GM12878 (cell line): ENCODE measurements at regions not wholly inside any gene's neighbourhood (a gene's known extent, or its start where the extent isn't known, plus 50 kb on each side); places are given as distances from the start of the nearest gene placed in this dataset.
"Not testable (repeated sequence)": the region's sequence is repeated elsewhere in the genome, so short reads cannot be mapped to it uniquely, and the experiment has no call there.

Source experiments
- ATAC-seq: fragments of 200-7000 bp; cut with Tn5 transposase; 3 replicates; pipeline ENCODE4 v1.9.1; 2020; ENCODE audit warnings: mild to moderate bottlenecking, moderate library complexity
- BruUV-seq: library from RNA; stranded (reverse); fragments of 400-500 nt; replicated peaks from 2 replicates; lab custom pipeline; 2021; lab: Mats Ljungman, UMichigan
- CTCF ChIA-PET: fragments of 300-600 bp; sonication (Branson Sonifier 250); formaldehyde crosslinking; extraction: SDS; loops from one replicate; lab custom pipeline; 2021; ENCODE audit warnings: inconsistent platforms; lab: Yijun Ruan, JAX
- POLR2A ChIA-PET: fragments of 350-600 bp; formaldehyde crosslinking; extraction: SDS; loops from one replicate; lab custom pipeline; 2021; ENCODE audit warnings: inconsistent platforms; lab: Charles Lee
- RAD21 ChIA-PET: fragments of 300-600 bp; sonication (Branson Sonifier 250); formaldehyde crosslinking; loops from one replicate; lab custom pipeline; 2023; ENCODE audit warnings: antibody characterized with exemption; ENCODE audit not compliant: unreplicated experiment; lab: Charles Lee
- SMC1A ChIA-PET: fragments of 300-600 bp; sonication (Branson Sonifier 250); formaldehyde crosslinking; loops from one replicate; lab custom pipeline; 2023; ENCODE audit not compliant: unreplicated experiment, uncharacterized antibody; lab: Charles Lee
- DNase-seq: peaks from one replicate; pipeline ENCODE4 v3.0.0-alpha.2; 2011; ENCODE audit warnings: low read depth, low spot score
- FAIRE-seq: peaks from 3 replicates; lab custom pipeline; 2011; peaks lifted over from hg19 to GRCh38; lab: Jason Lieb, UNC
- H2AFZ ChIP-seq: 2 replicates; pipeline ENCODE4 v1.6.0; 2011; ENCODE audit warnings: low read depth, low read length, control low read depth; ENCODE audit not compliant: control insufficient read depth
- H3K27ac ChIP-seq: 2 replicates; pipeline ENCODE4 v1.5.1; 2011; ENCODE audit warnings: control low read depth; ENCODE audit not compliant: control insufficient read depth, insufficient read depth
- H3K27me3 ChIP-seq, 2 experiments: replicated peaks in 1 of 2; 2 replicates each; pipeline versions ENCODE4 v1.6.0 to v1.6.1; 2011; ENCODE audit warnings: low read length in 1 of 2; ENCODE audit not compliant: control insufficient read depth in 2 of 2, insufficient read depth in 2 of 2
- H3K36me3 ChIP-seq, 2 experiments: 2 replicates each; pipeline ENCODE4 v1.5.1; 2011; ENCODE audit warnings: low read length in 1 of 2; ENCODE audit not compliant: control insufficient read depth in 2 of 2, insufficient read depth in 2 of 2
- H3K4me1 ChIP-seq: 2 replicates; pipeline ENCODE4 v1.6.1; 2011; ENCODE audit warnings: mild to moderate bottlenecking, low read length, moderate library complexity, mixed read lengths; ENCODE audit not compliant: control insufficient read depth, insufficient read depth
- H3K4me2 ChIP-seq: 2 replicates; pipeline ENCODE4 v1.6.0; 2011; ENCODE audit warnings: control low read depth; ENCODE audit not compliant: control insufficient read depth, insufficient read depth
- H3K4me3 ChIP-seq: fragments of 200-600 bp; sonication (generic); 2 replicates; pipeline ENCODE4 v1.5.1; 2016
- H3K79me2 ChIP-seq: 2 replicates; pipeline ENCODE4 v1.6.0; 2011; ENCODE audit warnings: low read length; ENCODE audit not compliant: control insufficient read depth, insufficient read depth
- H3K9ac ChIP-seq: 2 replicates; pipeline ENCODE4 v1.8.0; 2011; ENCODE audit warnings: low read length, control low read depth, mixed read lengths; ENCODE audit not compliant: control insufficient read depth, insufficient read depth
- H3K9me3 ChIP-seq: replicated peaks from 3 replicates; pipeline ENCODE4 v1.5.1; 2011; ENCODE audit warnings: mild to moderate bottlenecking, low read length; ENCODE audit not compliant: control insufficient read depth, insufficient read depth
- H4K20me1 ChIP-seq: 2 replicates; pipeline ENCODE4 v1.6.0; 2011; ENCODE audit not compliant: control insufficient read depth, insufficient read depth
- BHLHE40 ChIP-seq, 2 experiments: fragments of 450-650 bp in 1 of 2; IDR thresholded peaks; 2 replicates each; pipeline ENCODE4 v1.6.1; 2011 to 2017; ENCODE audit warnings: low read depth in 2 of 2, borderline replicate concordance in 1 of 2, improper control_type of control experiment in 1 of 2, low read length in 1 of 2, mild to moderate bottlenecking in 1 of 2
- CBX5 ChIP-seq: sonication (generic); IDR thresholded peaks from 2 replicates; pipeline ENCODE4 v1.6.1; 2016; ENCODE audit warnings: low read depth, moderate library complexity, mild to moderate bottlenecking, inconsistent platforms
- CREB1 ChIP-seq: IDR thresholded peaks from 2 replicates; pipeline ENCODE4 v1.6.1; 2012; ENCODE audit warnings: low read depth, mild to moderate bottlenecking, inconsistent platforms
- EED ChIP-seq: sonication (generic); IDR thresholded peaks from 2 replicates; pipeline ENCODE4 v1.6.1; 2016; ENCODE audit warnings: antibody characterized with exemption, low read depth
- FOXM1 ChIP-seq: IDR thresholded peaks from 2 replicates; pipeline ENCODE4 v1.6.1; 2012; ENCODE audit warnings: low read depth, mild to moderate bottlenecking, inconsistent platforms, low read length, moderate library complexity
- HDAC6 ChIP-seq: fragments of 200-600 bp; sonication (generic); IDR thresholded peaks from one replicate; pipeline ENCODE4 v1.8.0; 2017; ENCODE audit warnings: antibody characterized with exemption; ENCODE audit not compliant: unreplicated experiment
- MEF2A ChIP-seq: IDR thresholded peaks from 2 replicates; pipeline ENCODE4 v1.6.1; 2011; ENCODE audit warnings: low read depth, mild to moderate bottlenecking, low read length, moderate library complexity; ENCODE audit not compliant: insufficient read depth
- RAD21 ChIP-seq: IDR thresholded peaks from 2 replicates; pipeline ENCODE4 v1.6.1; 2011; ENCODE audit warnings: mild to moderate bottlenecking, low read depth, low read length, moderate library complexity; ENCODE audit not compliant: insufficient read depth
- SMAD5 ChIP-seq: IDR thresholded peaks from 2 replicates; pipeline ENCODE4 v1.6.1; 2016; ENCODE audit warnings: antibody characterized with exemption, low read depth
- SMC3 ChIP-seq: IDR thresholded peaks from 2 replicates; pipeline ENCODE4 v1.6.1; 2011; ENCODE audit warnings: low read length, improper control_type of control experiment, borderline replicate concordance
- TCF12 ChIP-seq: IDR thresholded peaks from 2 replicates; pipeline ENCODE4 v1.6.1; 2011; ENCODE audit warnings: low read depth, mild to moderate bottlenecking, low read length
- ZBED1 ChIP-seq: IDR thresholded peaks from 2 replicates; pipeline ENCODE4 v1.6.1; 2016; ENCODE audit warnings: borderline replicate concordance
- WGBS: methylation state at CpG from one replicate; pipeline ENCODE4 v1.1.6; 2016; ENCODE audit warnings: low lambda C conversion rate; ENCODE audit not compliant: insufficient replicate concordance, insufficient coverage; ENCODE audit errors: missing lambda C conversion rate; 5-methylcytosine and 5-hydroxymethylcytosine counted together
- in situ Hi-C: fragments of 300-500 bp; cut with MboI; formaldehyde crosslinking; loops from 9 replicates; pipeline ENCODE4 v1.14.3; 2018; ENCODE audit warnings: mixed read lengths
- intact Hi-C: fragments of 100-400 bp; cut with micrococcal nuclease; formaldehyde crosslinking; loops from one replicate; pipeline ENCODE4 v1.14.2; 2022; ENCODE audit not compliant: unreplicated experiment
- TF ChIP-seq, protein P1 (sequence below): IDR thresholded peaks from 2 replicates; pipeline ENCODE4 v1.6.1; 2011; ENCODE audit warnings: borderline replicate concordance, low read depth, mild to moderate bottlenecking, moderate library complexity, low read length; ENCODE audit not compliant: insufficient read depth, poor library complexity, severe bottlenecking
- TF ChIP-seq, protein P2 (sequence below): IDR thresholded peaks from 2 replicates; pipeline ENCODE4 v1.6.1; 2012; ENCODE audit warnings: low read length, inconsistent platforms
- TF ChIP-seq, protein P3 (sequence below): IDR thresholded peaks from 2 replicates; pipeline ENCODE4 v1.6.1; 2011; ENCODE audit warnings: borderline replicate concordance, low read depth, mild to moderate bottlenecking, moderate library complexity, mixed read lengths, low read length; ENCODE audit not compliant: insufficient read depth; ENCODE audit errors: extremely low read length
- TF ChIP-seq, protein P4 (sequence below), 3 experiments: IDR thresholded peaks in 2 of 3; conservative IDR thresholded peaks in 1 of 3; 2 replicates each; pipeline ENCODE4 v1.5.1; 2011; ENCODE audit warnings: low read depth in 3 of 3, low read length in 3 of 3, mild to moderate bottlenecking in 3 of 3, control low read depth in 2 of 3, moderate library complexity in 2 of 3, inconsistent platforms in 1 of 3, mixed read lengths in 1 of 3; ENCODE audit not compliant: control insufficient read depth in 2 of 3, insufficient read depth in 1 of 3; ENCODE audit errors: extremely low read depth in 1 of 3

DNA sequence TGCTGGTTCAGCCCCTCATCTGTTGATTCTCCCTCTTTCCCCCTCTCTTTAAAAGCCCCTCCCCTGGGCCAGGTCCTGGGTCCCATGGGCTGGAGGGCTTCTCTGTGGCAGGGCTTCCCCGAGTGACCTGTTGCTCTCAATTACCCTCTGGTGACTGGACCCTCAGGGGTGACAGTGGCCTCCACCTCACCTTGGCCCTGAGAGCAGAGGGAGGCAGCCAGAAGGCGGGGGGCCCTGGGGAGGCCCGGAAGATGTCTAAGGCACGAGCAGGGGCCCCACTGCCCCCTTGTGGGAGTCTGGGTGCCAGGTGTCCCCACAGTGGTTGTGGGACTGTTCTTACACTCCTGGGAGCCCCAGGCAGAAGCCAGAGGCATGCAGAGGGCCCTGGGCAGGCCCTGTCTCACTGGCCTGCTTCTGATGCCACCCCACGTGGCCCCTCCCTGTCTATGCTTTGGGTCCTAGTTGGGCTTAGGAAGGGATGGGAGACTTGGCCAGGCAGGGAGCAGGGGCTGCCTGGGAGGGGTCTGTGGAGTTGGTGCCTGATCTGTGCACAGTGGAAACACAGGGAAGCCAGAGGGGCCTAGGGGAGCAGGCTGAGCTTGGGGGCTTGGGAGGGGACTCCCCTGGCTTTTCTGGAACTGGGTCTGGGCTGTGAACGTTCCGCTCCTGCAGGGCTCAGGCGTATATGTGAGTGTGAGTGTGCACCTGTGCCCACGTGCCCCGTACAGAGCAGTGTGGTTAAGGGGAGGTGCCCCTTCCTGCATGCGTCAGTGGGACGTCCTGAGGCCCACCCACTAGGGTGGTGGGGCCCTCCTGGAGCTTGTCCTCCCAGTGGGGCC is 179.7 kb downstream of the TMEM121 start:
- DNase-seq, H2AFZ ChIP-seq, RAD21 ChIA-PET, BruUV-seq, H3K9me3 ChIP-seq, H3K27me3 ChIP-seq, SMC1A ChIA-PET, H3K4me2 ChIP-seq, CTCF ChIA-PET, POLR2A ChIA-PET, H4K20me1 ChIP-seq, H3K36me3 ChIP-seq, FAIRE-seq, H3K4me3 ChIP-seq: not testable (repeated sequence)
- H3K79me2 ChIP-seq = peaks cover 32% of the 10 kb centered on the region
- peak overlapping the region; percentile 65 for H3K27ac ChIP-seq
- peaks cover 32% of the 10 kb centered on the region for H3K4me1 ChIP-seq
- H3K9ac ChIP-seq = peak overlapping the region; percentile 39; the same call in 1 of the 2 replicates
- in situ Hi-C loops = loop anchor here (10.0 kb wide), 2 partner anchors 121 to 569 kb away; no protein-coding TSS in a partner anchor
- peak; percentile 80 for ATAC-seq
- 17% methylated on average over 7 of the region's 12 CpGs for WGBS
- intact Hi-C loops = loop anchor here (10.0 kb wide), 1 partner anchor 569 kb away; no protein-coding TSS in a partner anchor
- TF ChIP-seq CREB1 (peak; percentile 10; the same call in 1 of the 2 replicates), BHLHE40 (IDR thresholded peaks at IDR 0.05; ENCODE audit: borderline replicate concordance in 1 of 2, low read depth in 2 of 2, low read length in 1 of 2) (peak; percentile 26 to 76; a peak in 3 of 4 replicates), SMC3 (peak; percentile 36; the same call in 1 of the 2 replicates), HDAC6 (peak; percentile 72), CBX5 (0 out of 2 replicates have a peak, but pooled peaks have one; percentile 73), SMAD5 (peak; percentile 96), EED (0 out of 2 replicates have a peak, but pooled peaks have one; percentile 40), TCF12 (peak; percentile 53), FOXM1 (peak; percentile 49), RAD21 (peak; percentile 35), MEF2A (0 out of 2 replicates have a peak, but pooled peaks have one; percentile 28), ZBED1 (peak; percentile 95)
- TF ChIP-seq, protein P1, sequence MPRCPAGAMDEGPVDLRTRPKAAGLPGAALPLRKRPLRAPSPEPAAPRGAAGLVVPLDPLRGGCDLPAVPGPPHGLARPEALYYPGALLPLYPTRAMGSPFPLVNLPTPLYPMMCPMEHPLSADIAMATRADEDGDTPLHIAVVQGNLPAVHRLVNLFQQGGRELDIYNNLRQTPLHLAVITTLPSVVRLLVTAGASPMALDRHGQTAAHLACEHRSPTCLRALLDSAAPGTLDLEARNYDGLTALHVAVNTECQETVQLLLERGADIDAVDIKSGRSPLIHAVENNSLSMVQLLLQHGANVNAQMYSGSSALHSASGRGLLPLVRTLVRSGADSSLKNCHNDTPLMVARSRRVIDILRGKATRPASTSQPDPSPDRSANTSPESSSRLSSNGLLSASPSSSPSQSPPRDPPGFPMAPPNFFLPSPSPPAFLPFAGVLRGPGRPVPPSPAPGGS = peak; percentile 56
- TF ChIP-seq, protein P2, sequence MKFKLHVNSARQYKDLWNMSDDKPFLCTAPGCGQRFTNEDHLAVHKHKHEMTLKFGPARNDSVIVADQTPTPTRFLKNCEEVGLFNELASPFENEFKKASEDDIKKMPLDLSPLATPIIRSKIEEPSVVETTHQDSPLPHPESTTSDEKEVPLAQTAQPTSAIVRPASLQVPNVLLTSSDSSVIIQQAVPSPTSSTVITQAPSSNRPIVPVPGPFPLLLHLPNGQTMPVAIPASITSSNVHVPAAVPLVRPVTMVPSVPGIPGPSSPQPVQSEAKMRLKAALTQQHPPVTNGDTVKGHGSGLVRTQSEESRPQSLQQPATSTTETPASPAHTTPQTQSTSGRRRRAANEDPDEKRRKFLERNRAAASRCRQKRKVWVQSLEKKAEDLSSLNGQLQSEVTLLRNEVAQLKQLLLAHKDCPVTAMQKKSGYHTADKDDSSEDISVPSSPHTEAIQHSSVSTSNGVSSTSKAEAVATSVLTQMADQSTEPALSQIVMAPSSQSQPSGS = peak; percentile 66; the same call in 1 of the 2 replicates
- TF ChIP-seq, protein P3, sequence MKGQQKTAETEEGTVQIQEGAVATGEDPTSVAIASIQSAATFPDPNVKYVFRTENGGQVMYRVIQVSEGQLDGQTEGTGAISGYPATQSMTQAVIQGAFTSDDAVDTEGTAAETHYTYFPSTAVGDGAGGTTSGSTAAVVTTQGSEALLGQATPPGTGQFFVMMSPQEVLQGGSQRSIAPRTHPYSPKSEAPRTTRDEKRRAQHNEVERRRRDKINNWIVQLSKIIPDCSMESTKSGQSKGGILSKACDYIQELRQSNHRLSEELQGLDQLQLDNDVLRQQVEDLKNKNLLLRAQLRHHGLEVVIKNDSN = peak; percentile 50
- TF ChIP-seq, protein P4, sequence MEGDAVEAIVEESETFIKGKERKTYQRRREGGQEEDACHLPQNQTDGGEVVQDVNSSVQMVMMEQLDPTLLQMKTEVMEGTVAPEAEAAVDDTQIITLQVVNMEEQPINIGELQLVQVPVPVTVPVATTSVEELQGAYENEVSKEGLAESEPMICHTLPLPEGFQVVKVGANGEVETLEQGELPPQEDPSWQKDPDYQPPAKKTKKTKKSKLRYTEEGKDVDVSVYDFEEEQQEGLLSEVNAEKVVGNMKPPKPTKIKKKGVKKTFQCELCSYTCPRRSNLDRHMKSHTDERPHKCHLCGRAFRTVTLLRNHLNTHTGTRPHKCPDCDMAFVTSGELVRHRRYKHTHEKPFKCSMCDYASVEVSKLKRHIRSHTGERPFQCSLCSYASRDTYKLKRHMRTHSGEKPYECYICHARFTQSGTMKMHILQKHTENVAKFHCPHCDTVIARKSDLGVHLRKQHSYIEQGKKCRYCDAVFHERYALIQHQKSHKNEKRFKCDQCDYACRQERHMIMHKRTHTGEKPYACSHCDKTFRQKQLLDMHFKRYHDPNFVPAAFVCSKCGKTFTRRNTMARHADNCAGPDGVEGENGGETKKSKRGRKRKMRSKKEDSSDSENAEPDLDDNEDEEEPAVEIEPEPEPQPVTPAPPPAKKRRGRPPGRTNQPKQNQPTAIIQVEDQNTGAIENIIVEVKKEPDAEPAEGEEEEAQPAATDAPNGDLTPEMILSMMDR (IDR thresholded peaks at IDR 0.05 in 2 of 3, conservative IDR thresholded peaks at IDR 0.05 in 1 of 3; ENCODE audit: control insufficient read depth in 2 of 3, extremely low read depth in 1 of 3, insufficient read depth in 1 of 3, low read depth in 3 of 3, low read length in 3 of 3) = peak; percentile 26 to 40 (median 27); a peak in 4 of 6 replicates
